Panc1 (cell line): ENCODE measurements at regions not wholly inside any gene's neighbourhood (a gene's known extent, or its start where the extent isn't known, plus 50 kb on each side); places are given as distances from the start of the nearest gene placed in this dataset.

Source experiments
- ATAC-seq: fragments of 200-7000 bp; cut with Tn5 transposase; 2 replicates; pipeline ENCODE4 v1.9.1; 2020; ENCODE audit warnings: mild to moderate bottlenecking, moderate library complexity
- BruUV-seq: library from RNA; stranded (reverse); fragments of 400-500 nt; replicated peaks from 2 replicates; lab custom pipeline; 2021; lab: Mats Ljungman, UMichigan
- CTCF ChIA-PET: fragments of 300-600 bp; sonication (Branson Sonifier 250); formaldehyde crosslinking; loops from one replicate; lab custom pipeline; 2022; ENCODE audit warnings: antibody characterized with exemption; lab: Charles Lee
- POLR2A ChIA-PET: fragments of 300-600 bp; sonication (Branson Sonifier 250); formaldehyde crosslinking; loops from one replicate; lab custom pipeline; 2022; ENCODE audit warnings: antibody characterized with exemption; lab: Charles Lee
- DNase-seq: peaks from one replicate; pipeline ENCODE4 v3.0.0-alpha.2; 2010; ENCODE audit warnings: low read depth, low spot score
- H3K27ac ChIP-seq: 2 replicates; pipeline ENCODE4 v1.5.1; 2011; ENCODE audit warnings: mild to moderate bottlenecking, low read length, inconsistent platforms
- H3K27me3 ChIP-seq: fragments of 200-500 bp; sonication (Bioruptor generic); 2 replicates; pipeline ENCODE4 v1.6.0; 2014; ENCODE audit warnings: low read length, inconsistent platforms; ENCODE audit not compliant: control insufficient read depth, insufficient read depth
- H3K36me3 ChIP-seq: fragments of 200-500 bp; sonication (Bioruptor generic); 2 replicates; pipeline ENCODE4 v1.5.1; 2014; ENCODE audit warnings: inconsistent platforms, mild to moderate bottlenecking, low read length, moderate library complexity; ENCODE audit not compliant: control insufficient read depth, insufficient read depth
- H3K4me1 ChIP-seq: 2 replicates; pipeline ENCODE4 v1.5.1; 2011; ENCODE audit warnings: inconsistent platforms, mild to moderate bottlenecking, low read length, moderate library complexity; ENCODE audit not compliant: control insufficient read depth, insufficient read depth
- H3K4me3 ChIP-seq, 2 experiments: 2 replicates each; pipeline ENCODE4 v1.5.1; 2011 to 2012; ENCODE audit warnings: low read depth in 2 of 2, low read length in 2 of 2, mild to moderate bottlenecking in 2 of 2, inconsistent platforms in 1 of 2, moderate library complexity in 1 of 2
- H3K9me3 ChIP-seq: fragments of 200-500 bp; sonication (Bioruptor generic); 2 replicates; pipeline ENCODE4 v1.5.1; 2014; ENCODE audit warnings: low read depth, mild to moderate bottlenecking, inconsistent platforms, low read length, moderate library complexity; ENCODE audit not compliant: control insufficient read depth, insufficient read depth
- CTCF ChIP-seq: fragments of 450-650 bp; IDR thresholded peaks from 2 replicates; pipeline ENCODE4 v1.5.1; 2017; ENCODE audit warnings: mild to moderate bottlenecking
- POLR2AphosphoS5 ChIP-seq: IDR thresholded peaks from 2 replicates; pipeline ENCODE4 v1.6.1; 2012; ENCODE audit warnings: mild to moderate bottlenecking, low read depth, low read length, moderate library complexity
- REST ChIP-seq, 2 experiments: IDR thresholded peaks; 2 replicates each; pipeline ENCODE4 v1.6.1; 2011 to 2012; ENCODE audit warnings: low read depth in 2 of 2, control low read depth in 1 of 2, low read length in 1 of 2, mild to moderate bottlenecking in 1 of 2, moderate library complexity in 1 of 2; ENCODE audit not compliant: insufficient read depth in 1 of 2
- SIN3A ChIP-seq: IDR thresholded peaks from 2 replicates; pipeline ENCODE4 v1.6.1; 2012; ENCODE audit warnings: low read depth, mild to moderate bottlenecking, low read length, moderate library complexity, borderline replicate concordance; ENCODE audit not compliant: insufficient read depth
- TCF7L2 ChIP-seq: IDR thresholded peaks from 2 replicates; pipeline ENCODE4 v1.6.1; 2011; ENCODE audit warnings: mild to moderate bottlenecking, low read depth, low read length, inconsistent platforms
- in situ Hi-C: cut with HindIII; loops from 2 replicates; pipeline ENCODE4 v1.10.0; 2016; ENCODE audit warnings: low sequenced_read_pairs, low pct_unique_long_range_greater_than_20kb
- intact Hi-C: fragments of 100-400 bp; cut with micrococcal nuclease; formaldehyde crosslinking; loops from one replicate; pipeline ENCODE4 v1.10.0; 2022; ENCODE audit not compliant: unreplicated experiment

GRCh38 chr7:115135146-115135545 lies 213.3 kb downstream of the MDFIC start:
- ATAC-seq (no peak), DNase-seq (no peak)
- Histone ChIP-seq H3K36me3 (no peaks in the 10 kb centered on the region), H3K27ac (no peak overlapping the region), H3K4me1 (no peaks in the 10 kb centered on the region), H3K4me3 (no peak overlapping the region), H3K9me3 (no peaks in the 10 kb centered on the region), H3K27me3 (no peaks in the 10 kb centered on the region)
- intact Hi-C loops (no loop called here), in situ Hi-C loops (no loop called here)
- ChIA-PET POLR2A (no interaction called here), CTCF (no interaction called here)
- TF ChIP-seq REST (IDR thresholded peaks at IDR 0.05; ENCODE audit: insufficient read depth in 1 of 2, low read depth in 2 of 2, low read length in 1 of 2): no peak
- TF ChIP-seq TCF7L2: no peak
- no peak for TF ChIP-seq POLR2AphosphoS5
- no peak for TF ChIP-seq SIN3A
- no peak for TF ChIP-seq CTCF
- BruUV-seq: no TSS peak

- Histone ChIP-seq H3K27ac (no peak overlapping the region), H3K4me3 (no peak overlapping the region), H3K4me1 (no peaks in the 10 kb centered on the region), H3K9me3 (no peaks in the 10 kb centered on the region), H3K27me3 (no peaks in the 10 kb centered on the region), H3K36me3 (no peaks in the 10 kb centered on the region)
- ATAC-seq (no peak), DNase-seq (no peak)
- intact Hi-C loops: no loop called here
- no TSS peak for BruUV-seq
- in situ Hi-C loops: no loop called here
- CTCF ChIA-PET: no interaction called here
- POLR2A ChIA-PET: no interaction called here
- TF ChIP-seq TCF7L2: no peak
- TF ChIP-seq SIN3A: no peak
- TF ChIP-seq POLR2AphosphoS5: no peak
- TF ChIP-seq REST (IDR thresholded peaks at IDR 0.05; ENCODE audit: insufficient read depth in 1 of 2, low read depth in 2 of 2, low read length in 1 of 2): no peak
- TF ChIP-seq CTCF: no peak
Observed at GRCh38 chr7:115133248-115133647, 211.4 kb downstream of the MDFIC start.
